DND-41 (cell line): ENCODE measurements at regions not wholly inside any gene's neighbourhood (a gene's known extent, or its start where the extent isn't known, plus 50 kb on each side); places are given as distances from the start of the nearest gene placed in this dataset.
A peak's percentile ranks its signal among the peaks of the same experiment; 100 is the strongest.
"Not testable (repeated sequence)": the region's sequence is repeated elsewhere in the genome, so short reads cannot be mapped to it uniquely, and the experiment has no call there.

Experiments used
- ATAC-seq: fragments of 200-7000 bp; cut with Tn5 transposase; 3 replicates; pipeline ENCODE4 v1.9.1; 2021; ENCODE audit warnings: low read depth; ENCODE audit not compliant: insufficient read depth
- DNase-seq: peaks from one replicate; pipeline ENCODE4 v3.0.0-alpha.2; 2020
- H2AFZ ChIP-seq: 2 replicates; pipeline ENCODE4 v1.6.0; 2012; ENCODE audit warnings: low read depth, low read length
- H3K27ac ChIP-seq: 2 replicates; pipeline ENCODE4 v1.5.1; 2012; ENCODE audit warnings: low read length, inconsistent platforms
- H3K27me3 ChIP-seq: fragments of 200-600 bp; sonication (generic); 2 replicates; pipeline ENCODE4 v1.6.0; 2012; ENCODE audit warnings: low read length, mild to moderate bottlenecking, inconsistent platforms; ENCODE audit not compliant: insufficient read depth, poor library complexity
- H3K36me3 ChIP-seq: 2 replicates; pipeline ENCODE4 v1.5.1; 2012; ENCODE audit warnings: low read length, inconsistent platforms; ENCODE audit not compliant: insufficient read depth
- H3K4me1 ChIP-seq: 2 replicates; pipeline ENCODE4 v1.5.1; 2012; ENCODE audit warnings: mild to moderate bottlenecking, low read length; ENCODE audit not compliant: insufficient read depth
- H3K4me2 ChIP-seq: 2 replicates; pipeline ENCODE4 v1.6.0; 2012; ENCODE audit warnings: mild to moderate bottlenecking, moderate library complexity, low read length, inconsistent platforms; ENCODE audit not compliant: insufficient read depth
- H3K4me3 ChIP-seq, 2 experiments: fragments of 200-600 bp in 1 of 2; shearing (Covaris generic) in 1 of 2; 2 replicates each; pipeline ENCODE4 v1.5.1; 2012 to 2016; ENCODE audit warnings: inconsistent platforms in 2 of 2, low read length in 2 of 2, mild to moderate bottlenecking in 2 of 2, low read depth in 1 of 2, moderate library complexity in 1 of 2
- H3K79me2 ChIP-seq: 2 replicates; pipeline ENCODE4 v1.6.0; 2012; ENCODE audit warnings: low read length, inconsistent platforms; ENCODE audit not compliant: insufficient read depth
- H3K9ac ChIP-seq: 2 replicates; pipeline ENCODE4 v1.6.0; 2012; ENCODE audit warnings: low read depth, mild to moderate bottlenecking, inconsistent platforms, low read length, moderate library complexity
- H3K9me3 ChIP-seq: 2 replicates; pipeline ENCODE4 v1.5.1; 2012; ENCODE audit warnings: low read length, moderate library complexity, mild to moderate bottlenecking, inconsistent platforms; ENCODE audit not compliant: insufficient read depth, severe bottlenecking
- H4K20me1 ChIP-seq: 2 replicates; pipeline ENCODE4 v1.6.0; 2012; ENCODE audit warnings: low read length; ENCODE audit not compliant: insufficient read depth
- CTCF ChIP-seq: IDR thresholded peaks from 2 replicates; pipeline ENCODE4 v1.5.1; 2012; ENCODE audit warnings: borderline replicate concordance, low read length, moderate library complexity, mild to moderate bottlenecking; ENCODE audit not compliant: poor library complexity, severe bottlenecking; ENCODE audit errors: extremely low read depth
- EZH2 ChIP-seq: IDR thresholded peaks from 3 replicates; pipeline ENCODE4 v1.6.1; 2012; ENCODE audit warnings: borderline replicate concordance, low read depth, mild to moderate bottlenecking, moderate library complexity, low read length, inconsistent platforms; ENCODE audit not compliant: severe bottlenecking

GRCh38 chr1:68814067-68814466, 317.2 kb upstream of the DEPDC1 start:
- Histone ChIP-seq H4K20me1 (no peaks in the 10 kb centered on the region), H3K4me1 (no peaks in the 10 kb centered on the region), H3K4me2 (no peak overlapping the region), H3K79me2 (no peaks in the 10 kb centered on the region), H3K36me3 (no peaks in the 10 kb centered on the region), H3K27me3 (no peaks in the 10 kb centered on the region), H2AFZ (no peak overlapping the region), H3K9me3 (no peaks in the 10 kb centered on the region), H3K4me3 (no peak overlapping the region), H3K9ac (no peak overlapping the region), H3K27ac (no peak overlapping the region)
- no peak for ATAC-seq
- DNase-seq = no peak
- no peak for TF ChIP-seq CTCF
- no peak for TF ChIP-seq EZH2

GRCh38 chr1:68815632-68816031, 318.8 kb upstream of the DEPDC1 start:
- Histone ChIP-seq H3K79me2 (no peaks in the 10 kb centered on the region), H4K20me1 (no peaks in the 10 kb centered on the region), H3K9ac (no peak overlapping the region), H3K27ac (no peak overlapping the region), H3K36me3 (no peaks in the 10 kb centered on the region), H3K4me3 (no peak overlapping the region), H2AFZ (no peak overlapping the region), H3K9me3 (no peaks in the 10 kb centered on the region), H3K27me3 (no peaks in the 10 kb centered on the region), H3K4me1 (no peaks in the 10 kb centered on the region), H3K4me2 (no peak overlapping the region)
- no peak for ATAC-seq
- no peak for DNase-seq
- TF ChIP-seq CTCF = no peak
- TF ChIP-seq EZH2 = no peak

- not testable (repeated sequence) for H4K20me1 ChIP-seq, H3K9ac ChIP-seq, H3K79me2 ChIP-seq, ATAC-seq, H2AFZ ChIP-seq, DNase-seq, H3K4me1 ChIP-seq, H3K36me3 ChIP-seq, H3K27ac ChIP-seq, H3K9me3 ChIP-seq, H3K4me3 ChIP-seq, H3K4me2 ChIP-seq, H3K27me3 ChIP-seq
These were observed 320.8 kb upstream of the DEPDC1 start for GRCh38 chr1:68817505-68818210.

- Histone ChIP-seq H3K9me3 (no peaks in the 10 kb centered on the region), H3K27ac (no peak overlapping the region), H2AFZ (no peak overlapping the region), H3K9ac (no peak overlapping the region), H3K36me3 (no peaks in the 10 kb centered on the region), H3K79me2 (no peaks in the 10 kb centered on the region), H3K27me3 (no peaks in the 10 kb centered on the region), H3K4me3 (no peak overlapping the region), H4K20me1 (no peaks in the 10 kb centered on the region), H3K4me1 (no peaks in the 10 kb centered on the region), H3K4me2 (no peak overlapping the region)
- TF ChIP-seq CTCF = peak; percentile 37
- no peak for TF ChIP-seq EZH2
- ATAC-seq (no peak), DNase-seq (no peak)
These were observed 322.4 kb upstream of the DEPDC1 start for GRCh38 chr1:68819190-68819829.
